RWPE1 (cell line): ENCODE measurements at regions not wholly inside any gene's neighbourhood (a gene's known extent, or its start where the extent isn't known, plus 50 kb on each side); places are given as distances from the start of the nearest gene placed in this dataset.

ENCODE experiments used
- CTCF ChIA-PET: fragments of 350-600 bp; sonication (Branson Sonifier 250); formaldehyde crosslinking; extraction: SDS; loops from one replicate; lab custom pipeline; 2021; lab: Yijun Ruan, JAX
- POLR2A ChIA-PET: fragments of 400-600 bp; formaldehyde crosslinking; extraction: SDS; loops from one replicate; lab custom pipeline; 2020; ENCODE audit warnings: antibody characterized with exemption; ENCODE audit not compliant: low non-redundant PET; lab: Yijun Ruan, JAX
- DNase-seq: peaks from one replicate; pipeline ENCODE4 v3.0.0; 2012; ENCODE audit warnings: low spot score
- H3K27ac ChIP-seq: fragments of 450-650 bp; 2 replicates; pipeline ENCODE4 v1.5.1; 2017
- CTCF ChIP-seq: fragments of 450-650 bp; conservative IDR thresholded peaks from 2 replicates; pipeline ENCODE4 v1.5.1; 2017; ENCODE audit warnings: low read depth, mild to moderate bottlenecking

- no peak overlapping the region for H3K27ac ChIP-seq
- no peak for TF ChIP-seq CTCF
- no peak for DNase-seq
- POLR2A ChIA-PET = no interaction called here
- CTCF ChIA-PET = no interaction called here
Measured at GRCh38 chr17:13372432-13372831, 229.3 kb downstream of the HS3ST3A1 start.

- no peak for TF ChIP-seq CTCF
Measured at GRCh38 chr17:13367154-13367553, 234.6 kb downstream of the HS3ST3A1 start.

DNA sequence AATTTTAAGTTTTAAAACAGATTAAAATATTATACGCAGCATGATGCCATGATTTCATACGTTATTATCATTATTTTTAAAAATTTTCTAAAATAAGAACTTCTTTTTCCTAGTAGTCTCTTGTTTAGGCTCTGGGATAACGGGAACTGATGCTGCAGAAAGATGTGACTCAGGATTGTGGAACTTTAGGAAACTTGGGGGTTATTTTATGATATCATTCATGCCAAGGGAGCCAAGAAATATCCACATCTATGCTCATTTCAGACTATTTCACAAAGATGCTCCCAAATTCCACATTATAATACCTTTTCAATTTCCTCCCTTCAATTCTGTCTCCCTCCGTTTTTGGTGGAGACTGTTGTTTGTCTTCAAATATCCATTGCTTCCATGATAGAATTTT is 236.4 kb downstream of the HS3ST3A1 start:
- no peak for TF ChIP-seq CTCF
- CTCF ChIA-PET = no interaction called here
- POLR2A ChIA-PET = no interaction called here
- H3K27ac ChIP-seq = no peak overlapping the region
- no peak for DNase-seq

More at GRCh38 chr17:13367154-13367553, 234.6 kb downstream of the HS3ST3A1 start:
- CTCF ChIA-PET = interaction anchor here (0.5 to 0.7 kb wide), 2 partner anchors 43 to 75 kb away, joined by 3 read pairs; no protein-coding TSS in a partner anchor
- no peak overlapping the region for H3K27ac ChIP-seq
- POLR2A ChIA-PET = no interaction called here
- DNase-seq = no peak

- H3K27ac ChIP-seq = no peak overlapping the region
- ChIA-PET POLR2A (no interaction called here), CTCF (interaction anchor here (0.5 to 0.7 kb wide), 2 partner anchors 21 to 25 kb away, joined by 3 read pairs; no protein-coding TSS in a partner anchor)
- DNase-seq = no peak
- TF ChIP-seq CTCF = no peak
Measured at GRCh38 chr17:13363771-13364170, 238.0 kb downstream of the HS3ST3A1 start.

DNA sequence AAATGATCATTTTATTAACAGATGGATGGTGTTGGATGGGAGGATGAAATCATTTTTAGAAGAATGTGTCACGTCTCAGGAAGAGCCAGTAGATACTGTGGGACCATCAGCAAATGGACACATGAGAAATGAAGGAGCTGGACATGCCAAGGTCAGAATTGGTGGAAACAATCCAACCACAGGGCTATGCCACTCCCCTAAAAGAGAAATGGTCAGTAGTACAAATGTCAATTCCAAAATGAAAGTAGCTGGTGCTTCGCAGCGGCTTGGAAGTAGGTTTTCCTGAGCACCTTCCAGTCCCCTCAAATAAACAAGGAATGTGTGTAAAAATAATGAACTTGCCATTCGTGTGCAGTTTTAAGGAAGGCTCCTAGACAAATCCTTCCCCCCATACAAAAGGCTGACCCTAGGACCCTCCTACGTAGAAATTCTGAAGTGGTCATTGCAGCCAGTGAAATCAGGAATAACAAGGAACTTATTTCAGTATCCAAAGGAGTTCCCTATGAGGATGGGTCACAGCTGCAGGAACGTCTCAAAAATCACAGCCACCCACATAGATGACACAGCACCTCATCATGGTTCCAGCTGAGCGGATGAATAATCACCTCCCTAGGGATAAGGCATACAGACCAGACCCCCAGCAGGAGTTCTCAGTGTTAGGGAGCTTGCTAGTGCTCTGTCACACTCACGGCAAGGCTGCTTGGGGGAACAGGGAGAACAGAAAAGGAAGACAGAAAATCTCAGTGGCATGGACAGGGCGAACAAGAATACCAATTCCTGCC is 239.2 kb downstream of the HS3ST3A1 start:
- ChIA-PET POLR2A (no interaction called here), CTCF (interaction anchor here (0.8 kb wide), 1 partner anchor 12 kb away, joined by 3 read pairs; no protein-coding TSS in a partner anchor)
- H3K27ac ChIP-seq = no peak overlapping the region
- no peak for TF ChIP-seq CTCF
- DNase-seq = no peak

GRCh38 chr17:13359774-13360173 is 242.0 kb downstream of the HS3ST3A1 start:
- POLR2A ChIA-PET = no interaction called here
- no peak for TF ChIP-seq CTCF
- H3K27ac ChIP-seq = no peak overlapping the region
- no peak for DNase-seq
- CTCF ChIA-PET = interaction anchor here (1.4 kb wide), 1 partner anchor 22 kb away, joined by 5 read pairs; no protein-coding TSS in a partner anchor
